Liver (tissue), 8 donors: ENCODE measurements at regions not wholly inside any gene's neighbourhood (a gene's known extent, or its start where the extent isn't known, plus 50 kb on each side); places are given as distances from the start of the nearest gene placed in this dataset.

Experiments
- DNase-seq: peaks from one replicate; pipeline ENCODE4 v3.0.0-alpha.2; 2017; ENCODE audit warnings: low spot score
- H3K27ac ChIP-seq, 2 donors: one replicate each; pipeline ENCODE4 v1.7.0; 2013; ENCODE audit warnings: inconsistent platforms in 2 of 2, low read length in 2 of 2, control low read depth in 1 of 2, low read depth in 1 of 2, mild to moderate bottlenecking in 1 of 2
- H3K27me3 ChIP-seq, 4 donors: one replicate each; pipeline versions ENCODE4 v1.6.1 to v1.7.0; 2013; ENCODE audit warnings: low read length in 3 of 4, inconsistent platforms in 1 of 4, mild to moderate bottlenecking in 1 of 4, moderate library complexity in 1 of 4; ENCODE audit not compliant: control insufficient read depth in 4 of 4, insufficient read depth in 4 of 4
- H3K36me3 ChIP-seq, 4 donors: one replicate each; pipeline versions ENCODE4 v1.6.1 to v1.7.0; 2013; ENCODE audit warnings: low read length in 3 of 4, mild to moderate bottlenecking in 3 of 4, low read depth in 1 of 4, moderate library complexity in 1 of 4; ENCODE audit not compliant: control insufficient read depth in 4 of 4, insufficient read depth in 3 of 4
- H3K4me1 ChIP-seq, 4 donors: one replicate each; pipeline versions ENCODE4 v1.6.1 to v1.7.0; 2013; ENCODE audit warnings: low read length in 3 of 4, mild to moderate bottlenecking in 3 of 4, moderate library complexity in 1 of 4; ENCODE audit not compliant: control insufficient read depth in 4 of 4, insufficient read depth in 4 of 4
- H3K4me3 ChIP-seq, 3 donors: one replicate each; pipeline versions ENCODE4 v1.6.1 to v1.7.0; 2013; ENCODE audit warnings: low read length in 3 of 3, control low read depth in 1 of 3, low read depth in 1 of 3, mild to moderate bottlenecking in 1 of 3
- H3K9ac ChIP-seq, 2 donors: one replicate each; pipeline ENCODE4 v1.7.0; 2013; ENCODE audit warnings: low read length in 2 of 2, mild to moderate bottlenecking in 2 of 2, moderate library complexity in 2 of 2, control low read depth in 1 of 2, low read depth in 1 of 2
- H3K9me3 ChIP-seq, 4 donors: one replicate each; pipeline versions ENCODE4 v1.6.1 to v1.7.0; 2013; ENCODE audit warnings: low read length in 3 of 4; ENCODE audit not compliant: control insufficient read depth in 4 of 4
- CTCF ChIP-seq: fragments of 150-350 bp; IDR thresholded peaks from 2 replicates; pipeline ENCODE4 v1.5.1; 2017; ENCODE audit warnings: improper control_type of control experiment, low read depth, low read length; ENCODE audit not compliant: missing input control
- EGR1 ChIP-seq, 2 donors: IDR thresholded peaks; 2 replicates each; pipeline ENCODE4 v1.6.1; 2016 to 2018; ENCODE audit warnings: antibody characterized with exemption in 2 of 2, low read depth in 2 of 2
- FOXA1 ChIP-seq: IDR thresholded peaks from 2 replicates; pipeline ENCODE4 v1.6.1; 2016; ENCODE audit warnings: antibody characterized with exemption
- FOXA2 ChIP-seq: IDR thresholded peaks from 2 replicates; pipeline ENCODE4 v1.6.1; 2016; ENCODE audit warnings: antibody characterized with exemption
- GABPA ChIP-seq, 2 donors: IDR thresholded peaks in 1 of 2; conservative IDR thresholded peaks in 1 of 2; 2 replicates each; pipeline ENCODE4 v1.6.1; 2016; ENCODE audit warnings: antibody characterized with exemption in 2 of 2, mild to moderate bottlenecking in 1 of 2, moderate library complexity in 1 of 2
- HNF4A ChIP-seq, 2 donors: conservative IDR thresholded peaks; 2 replicates each; pipeline ENCODE4 v1.6.1; 2016; ENCODE audit warnings: antibody characterized with exemption in 2 of 2, mild to moderate bottlenecking in 2 of 2
- HNF4G ChIP-seq: IDR thresholded peaks from 2 replicates; pipeline ENCODE4 v1.6.1; 2016; ENCODE audit warnings: antibody characterized with exemption
- JUND ChIP-seq, 2 donors: IDR thresholded peaks; 2 replicates each; pipeline ENCODE4 v1.6.1; 2016; ENCODE audit warnings: antibody characterized with exemption in 2 of 2
- NR2F2 ChIP-seq: IDR thresholded peaks from 2 replicates; pipeline ENCODE4 v1.6.1; 2016; ENCODE audit warnings: antibody characterized with exemption
- REST ChIP-seq: IDR thresholded peaks from 2 replicates; pipeline ENCODE4 v1.6.1; 2016; ENCODE audit warnings: antibody characterized with exemption, mild to moderate bottlenecking
- RXRA ChIP-seq, 2 donors: IDR thresholded peaks; 2 replicates each; pipeline ENCODE4 v1.6.1; 2017 to 2018; ENCODE audit warnings: antibody characterized with exemption in 2 of 2, mild to moderate bottlenecking in 1 of 2
- TAF1 ChIP-seq: conservative IDR thresholded peaks from 2 replicates; pipeline ENCODE4 v1.6.1; 2016; ENCODE audit warnings: antibody characterized with exemption, mild to moderate bottlenecking
- YY1 ChIP-seq: IDR thresholded peaks from 2 replicates; pipeline ENCODE4 v1.6.1; 2016; ENCODE audit warnings: antibody characterized with exemption, mild to moderate bottlenecking
- ZBTB33 ChIP-seq: IDR thresholded peaks from 2 replicates; pipeline ENCODE4 v1.6.1; 2016; ENCODE audit warnings: antibody characterized with exemption
- whole genome bisulfite sequencing: extraction: QIAGEN DNeasy Blood & Tissue Kit; methylation state at CpG from one replicate; pipeline ENCODE4 v1.1.7; 2013; 5-methylcytosine and 5-hydroxymethylcytosine counted together
- donor health status: healthy.
- donor health status: healthy.
- donor health status: healthy.
- donor health status: healthy.
- donor health status: healthy.

GRCh38 chr3:164514576-164514975, 563.7 kb downstream of the SI start:
- WGBS = 96% methylated on average over 6 of the region's 6 CpGs
- H3K36me3 ChIP-seq = peaks cover 0 to 2% (median 0%) of the 10 kb centered on the region in 4 donors
- TF ChIP-seq GABPA (IDR thresholded peaks at IDR 0.05 in 1 of 2, conservative IDR thresholded peaks at IDR 0.05 in 1 of 2) (no peak), FOXA2 (no peak), CTCF (no peak), ZBTB33 (no peak), TAF1 (no peak), FOXA1 (no peak), REST (no peak), JUND (IDR thresholded peaks at IDR 0.05) (no peak), HNF4A (conservative IDR thresholded peaks at IDR 0.05) (no peak), NR2F2 (no peak), RXRA (IDR thresholded peaks at IDR 0.05) (no peak), YY1 (no peak), EGR1 (IDR thresholded peaks at IDR 0.05; ENCODE audit: low read depth in 2 of 2) (no peak), HNF4G (no peak)
- no peaks in the 10 kb centered on the region for H3K27me3 ChIP-seq
- no peak overlapping the region for H3K4me3 ChIP-seq
- no peaks in the 10 kb centered on the region for H3K4me1 ChIP-seq
- DNase-seq = no peak
- H3K9ac ChIP-seq = no peak overlapping the region
- H3K9me3 ChIP-seq = peaks cover 0 to 3% (median 0%) of the 10 kb centered on the region in 4 donors
- H3K27ac ChIP-seq = no peak overlapping the region

GRCh38 chr3:164507886-164508285, 570.4 kb downstream of the SI start:
- DNase-seq = no peak
- H3K27ac ChIP-seq = no peak overlapping the region
- H3K4me3 ChIP-seq = no peak overlapping the region
- peaks cover 0 to 2% (median 0%) of the 10 kb centered on the region in 4 donors for H3K36me3 ChIP-seq
- no peaks in the 10 kb centered on the region for H3K4me1 ChIP-seq
- H3K9ac ChIP-seq = no peak overlapping the region
- no peaks in the 10 kb centered on the region for H3K27me3 ChIP-seq
- peaks cover 0 to 3% (median 0%) of the 10 kb centered on the region in 4 donors for H3K9me3 ChIP-seq
- no peak for TF ChIP-seq RXRA (IDR thresholded peaks at IDR 0.05)
